ENCODE measurements at regions not wholly inside any gene's neighbourhood (a gene's known extent, or its start where the extent isn't known, plus 50 kb on each side); places are given as distances from the start of the nearest gene placed in this dataset.
"Not testable (repeated sequence)": the region's sequence is repeated elsewhere in the genome, so short reads cannot be mapped to it uniquely, and the experiment has no call there.

DNA sequence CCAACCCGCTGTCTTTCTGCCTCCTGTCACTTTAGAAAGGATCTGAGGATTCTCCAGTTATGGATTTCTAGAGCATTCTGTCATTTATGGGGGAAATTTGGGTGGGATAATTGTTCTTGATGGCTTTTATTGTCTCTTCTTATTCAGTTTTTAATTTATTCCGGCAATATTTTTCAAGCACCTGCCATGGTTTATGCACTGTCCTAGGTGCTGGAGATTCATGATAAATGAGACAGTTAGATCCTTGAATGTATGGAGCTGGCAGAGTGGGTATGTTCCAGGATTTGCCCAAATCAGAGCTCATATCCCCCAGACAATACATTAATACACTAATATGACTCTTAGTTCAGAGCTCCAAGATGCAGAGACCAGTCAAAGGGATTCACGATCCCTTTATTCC lies 146.8 kb upstream of the PRKCQ start:
- no peak for DNase-seq (ENCODE audit: low spot score)

DNA sequence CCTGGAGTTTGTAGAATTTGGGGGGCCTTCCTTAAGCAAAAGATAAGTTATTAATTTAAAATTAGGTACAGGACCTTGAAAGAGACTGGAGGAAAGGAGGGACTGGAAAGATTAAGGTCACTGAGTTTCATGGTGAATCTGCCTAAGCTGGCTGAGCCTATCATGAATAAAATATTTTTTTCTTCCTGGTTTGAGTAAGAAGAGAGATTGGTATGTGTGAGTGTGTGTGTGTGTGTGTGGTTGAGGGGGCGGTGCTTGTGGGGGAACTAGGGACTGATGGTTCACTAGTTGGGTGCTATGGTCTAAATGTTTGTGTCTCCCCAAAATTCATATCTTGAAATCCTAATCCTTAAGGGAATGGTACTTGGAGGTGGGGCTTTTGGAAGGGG lies 142.5 kb upstream of the PRKCQ start:
- no peak for DNase-seq (ENCODE audit: low spot score)

DNA sequence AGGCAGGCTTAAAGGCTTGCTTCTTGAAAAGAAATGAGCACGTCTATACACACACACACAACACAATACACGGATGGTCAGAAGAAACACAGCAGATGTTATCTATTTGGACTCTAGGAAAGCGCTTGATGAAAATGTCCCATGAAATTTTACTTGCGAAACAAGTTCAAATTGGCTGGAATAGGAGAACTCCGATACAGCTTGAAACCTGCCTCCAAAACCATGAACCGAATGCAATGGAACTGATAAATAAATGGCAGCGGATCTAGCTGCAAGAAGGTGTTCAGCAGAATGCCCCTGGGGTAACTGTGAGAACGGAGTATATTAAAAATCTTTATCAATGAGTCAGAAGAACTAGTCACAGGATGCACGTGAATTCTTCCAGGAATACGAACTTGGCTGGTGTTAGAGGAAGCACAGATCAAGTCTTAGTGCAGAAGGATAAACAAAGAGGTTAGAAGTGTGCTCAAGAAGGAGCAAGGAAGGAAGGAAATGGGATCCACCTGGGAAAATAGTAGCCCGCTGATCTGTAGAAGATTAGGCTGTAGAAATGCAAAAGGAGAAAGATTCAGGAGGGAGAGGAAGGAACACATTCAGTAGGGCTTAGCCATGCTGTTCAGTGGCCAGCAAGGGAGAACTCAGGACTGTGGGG lies 142.0 kb upstream of the PRKCQ start:
- DNase-seq (ENCODE audit: low spot score): no peak

DNA sequence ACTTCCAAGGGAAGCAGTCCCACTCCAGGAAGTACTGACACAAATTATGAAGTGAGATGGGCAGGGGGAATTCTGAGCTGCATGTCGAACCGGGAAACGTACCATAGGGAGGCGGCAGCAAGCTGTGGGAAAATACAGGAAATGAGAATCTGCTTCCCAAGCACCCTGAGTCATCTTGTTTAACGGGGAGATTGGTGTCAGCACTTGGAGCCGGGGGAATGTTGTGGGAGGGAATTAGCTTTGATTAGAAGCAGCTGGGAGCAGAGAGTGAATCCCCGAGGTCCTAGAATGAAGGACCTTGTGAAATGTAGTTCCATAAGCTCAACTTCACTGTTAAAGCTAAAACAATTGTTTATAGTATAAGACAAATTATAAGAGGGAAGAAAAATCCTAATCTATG lies 141.4 kb upstream of the PRKCQ start:
- no peak for DNase-seq (ENCODE audit: low spot score)

DNA sequence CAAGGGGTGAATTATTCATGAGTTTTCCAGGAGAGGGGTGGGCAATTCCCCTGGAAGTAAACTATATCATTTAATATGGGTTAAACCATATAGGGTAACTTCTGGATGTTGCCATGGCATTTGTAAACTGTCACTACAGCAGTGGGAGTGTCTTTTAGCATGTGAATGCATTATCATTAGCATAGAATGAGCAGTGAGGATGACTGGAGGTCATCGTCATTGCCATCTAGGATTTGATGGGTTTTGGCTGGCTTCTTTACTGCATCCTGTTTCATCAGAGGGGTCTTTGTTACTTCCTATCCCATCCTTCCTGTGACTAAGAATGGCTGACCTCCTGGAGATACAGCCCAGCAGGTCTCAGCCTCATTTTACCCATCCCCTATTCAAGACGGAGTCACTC lies 139.5 kb upstream of the PRKCQ start:
- no peak for DNase-seq (ENCODE audit: low spot score)

DNA sequence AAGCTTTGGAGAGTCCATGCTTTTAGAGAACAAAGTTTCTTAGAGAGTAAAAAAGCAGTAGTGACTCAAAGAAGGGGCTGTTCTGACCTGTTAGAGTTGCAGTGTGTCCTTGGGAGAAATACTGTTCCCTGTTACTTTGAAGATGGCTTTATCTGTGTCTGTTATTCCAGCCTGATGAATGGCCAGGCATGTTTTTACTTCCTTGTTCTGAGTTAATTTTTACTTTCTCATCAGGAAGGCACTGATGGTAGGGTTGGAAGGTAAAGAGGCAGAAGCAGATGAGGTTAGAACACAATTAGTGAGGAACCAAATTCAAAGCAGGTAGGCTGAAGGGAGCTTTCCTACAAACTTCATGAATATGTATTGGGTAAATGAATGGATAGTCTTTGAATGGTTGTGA lies 138.5 kb upstream of the PRKCQ start:
- DNase-seq (ENCODE audit: low spot score): no peak

DNA sequence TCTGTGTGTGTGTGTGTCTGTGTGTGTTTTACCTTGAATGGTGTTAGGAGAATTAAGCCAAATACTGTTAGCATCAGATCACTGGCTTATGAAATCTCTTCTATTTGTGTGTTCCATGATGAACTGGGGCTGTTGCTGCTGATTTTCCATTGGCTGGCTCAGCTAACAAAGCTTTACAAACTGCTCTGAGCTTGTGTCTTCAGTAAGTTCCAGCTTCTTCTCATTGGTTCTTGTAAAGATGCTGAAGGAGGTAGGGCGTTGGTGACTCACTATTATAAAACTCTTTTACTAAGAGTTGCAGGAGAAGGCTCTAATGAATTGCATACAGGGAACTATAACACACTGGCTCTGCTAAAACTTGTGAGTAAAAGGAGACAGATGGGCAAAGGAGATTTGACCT lies 136.4 kb upstream of the PRKCQ start:
- DNase-seq (ENCODE audit: low spot score): no peak

DNA sequence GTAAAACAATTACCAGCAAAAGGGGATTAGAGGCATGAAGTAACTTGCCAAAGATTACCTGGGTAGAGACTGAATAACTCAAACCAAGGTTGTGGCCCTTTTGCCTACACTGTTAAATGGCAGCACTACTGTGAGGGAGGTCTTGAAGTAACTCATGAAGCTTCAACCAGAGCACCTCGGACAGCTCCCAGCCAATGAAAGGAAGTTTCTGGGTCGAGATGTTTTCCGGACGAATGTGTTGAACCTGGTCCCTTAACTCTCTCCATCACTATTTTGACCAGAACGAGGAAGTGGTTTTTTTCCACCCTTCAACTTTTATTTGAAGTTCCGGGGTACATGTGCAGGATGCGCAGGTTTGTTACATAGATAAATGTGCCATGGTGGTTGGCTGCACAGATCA lies 133.6 kb upstream of the PRKCQ start:
- DNase-seq (ENCODE audit: low spot score): no peak

DNA sequence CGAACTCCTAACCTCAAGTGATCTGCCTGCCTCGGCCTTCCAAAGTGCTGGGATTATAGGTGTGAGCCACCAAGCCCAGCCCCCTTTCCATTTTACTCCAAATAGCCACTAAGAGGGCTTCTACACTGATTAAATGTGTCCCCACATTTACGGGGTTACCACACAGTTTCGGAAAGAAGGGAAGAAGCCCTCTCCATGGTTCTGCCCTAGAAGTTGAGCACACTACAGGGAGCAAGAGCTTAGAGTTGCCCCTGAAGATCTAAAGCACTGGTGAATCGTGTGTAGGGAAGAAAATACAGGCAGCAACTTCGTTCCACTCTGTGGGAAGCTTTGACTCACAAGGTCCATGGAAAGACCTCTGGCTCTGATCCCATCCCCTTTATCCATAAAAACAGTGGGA lies 133.0 kb upstream of the PRKCQ start:
- DNase-seq (ENCODE audit: low spot score): no peak

DNA sequence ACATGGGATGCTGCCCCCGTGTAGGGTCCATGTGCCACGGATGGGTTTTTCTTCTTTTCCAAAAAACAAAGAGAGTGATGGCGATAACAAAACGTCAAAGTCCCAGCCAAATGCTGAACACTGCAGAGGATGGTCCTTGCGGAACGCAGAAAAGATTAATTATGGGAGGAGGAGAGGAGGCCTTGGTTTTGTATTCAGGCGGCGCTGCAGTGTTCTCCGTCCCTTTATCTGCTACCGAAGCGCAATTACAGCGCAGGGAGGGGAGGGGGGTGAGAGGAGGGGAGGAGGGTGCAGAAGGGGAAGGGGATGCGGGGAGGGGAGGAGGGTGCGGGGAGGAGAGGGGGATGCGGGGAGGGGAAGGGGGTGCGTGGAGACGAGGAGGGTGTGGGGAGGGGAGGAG lies 131.8 kb upstream of the PRKCQ start:
- no peak for DNase-seq (ENCODE audit: low spot score)

DNA sequence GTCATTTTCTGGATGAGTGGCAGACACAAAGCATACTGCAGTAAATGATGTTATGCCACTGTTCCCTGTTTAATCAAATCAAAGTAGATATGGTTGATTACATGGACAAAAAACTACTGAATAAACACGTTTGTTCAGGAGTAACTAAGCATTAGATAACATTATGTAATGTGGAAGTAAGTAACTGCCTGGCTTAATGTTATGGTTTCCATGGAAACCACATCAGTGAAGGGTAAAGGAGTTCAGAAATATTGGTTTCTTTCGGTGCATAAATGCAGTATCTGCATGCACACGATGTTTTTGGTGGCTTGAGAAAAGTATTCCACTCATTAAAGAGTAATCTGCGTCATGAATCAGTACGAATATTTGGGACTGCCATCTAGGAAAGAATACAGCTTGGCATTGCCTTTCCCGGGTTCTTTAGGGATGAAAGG lies 131.3 kb upstream of the PRKCQ start:
- DNase-seq (ENCODE audit: low spot score): no peak

DNA sequence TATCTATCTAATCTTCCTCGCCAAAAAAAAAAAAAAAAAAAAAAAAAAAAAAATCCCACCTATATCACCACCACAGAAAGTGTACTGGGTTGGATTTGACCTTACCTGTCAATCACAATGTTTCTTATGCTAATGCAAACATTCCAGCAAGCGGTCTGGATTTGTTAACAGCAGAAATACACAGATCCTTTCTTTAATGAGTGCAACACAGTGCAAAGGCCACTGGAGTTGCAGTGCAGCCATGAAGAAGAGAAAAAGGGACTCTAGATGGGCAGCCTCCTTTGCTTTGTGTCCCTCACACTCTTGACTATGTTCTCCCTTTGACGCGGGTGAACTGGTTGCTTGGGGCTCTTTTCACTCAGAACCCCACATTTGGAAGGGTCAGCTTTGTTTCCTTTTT lies 127.3 kb upstream of the PRKCQ start:
- DNase-seq (ENCODE audit: low spot score): no peak

DNA sequence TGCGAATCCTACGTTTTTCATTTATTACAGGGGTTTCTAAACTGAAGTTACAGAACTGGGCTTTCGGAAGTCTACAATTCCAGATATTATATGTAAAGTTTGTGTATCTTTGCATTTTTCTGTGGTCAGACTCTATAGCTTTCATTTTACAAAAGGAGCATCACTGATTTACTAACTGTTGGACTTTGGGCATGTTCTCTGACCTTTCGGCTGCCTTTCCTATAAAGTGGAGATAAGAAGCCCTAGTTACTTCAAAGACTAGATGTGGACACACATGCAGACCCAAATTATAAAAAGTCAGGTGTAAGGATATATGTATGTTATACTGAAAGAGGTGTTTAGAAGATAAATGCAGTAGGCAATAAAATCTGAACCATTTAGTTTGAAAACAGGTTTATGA lies 126.6 kb upstream of the PRKCQ start:
- DNase-seq (ENCODE audit: low spot score): no peak

DNA sequence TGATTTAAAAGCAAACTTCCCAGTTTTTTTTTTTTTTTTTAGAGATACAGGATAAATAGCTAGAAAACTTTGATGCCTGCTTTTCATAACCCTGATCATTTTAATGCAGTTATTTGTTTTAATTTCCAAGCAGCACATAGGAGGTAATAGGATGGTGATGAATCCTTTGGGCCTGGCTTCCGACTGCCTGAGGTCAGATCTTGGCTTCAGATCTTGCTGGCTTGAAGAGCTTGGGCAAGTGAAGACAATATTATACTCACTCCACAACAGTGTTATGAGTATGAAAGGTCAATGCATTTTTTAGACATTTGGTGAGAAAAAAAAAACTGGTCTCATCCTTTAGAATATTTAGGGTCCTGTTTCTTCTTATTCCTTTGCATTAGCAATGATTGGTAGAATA lies 124.8 kb upstream of the PRKCQ start:
- DNase-seq (ENCODE audit: low spot score): no peak

DNA sequence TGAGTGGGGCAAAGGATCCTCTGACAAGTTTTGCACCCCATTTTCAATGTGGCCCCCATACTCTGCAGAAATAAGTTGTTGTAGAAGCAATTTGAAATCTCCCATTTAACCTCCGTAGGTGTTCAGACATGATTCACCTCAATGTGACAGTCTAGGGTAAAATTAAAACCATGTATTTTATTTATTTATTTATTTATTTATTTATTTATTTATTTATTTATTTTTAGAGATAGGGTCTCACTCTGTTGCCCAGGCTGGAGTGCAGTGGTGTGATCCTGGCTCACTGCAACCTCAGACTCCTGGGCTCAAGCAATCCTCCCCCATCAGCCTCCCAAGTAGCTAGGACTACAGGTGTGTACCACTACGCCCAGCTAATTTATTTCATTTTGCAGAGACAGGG lies 122.8 kb upstream of the PRKCQ start:
- DNase-seq (ENCODE audit: low spot score): not testable (repeated sequence)

DNA sequence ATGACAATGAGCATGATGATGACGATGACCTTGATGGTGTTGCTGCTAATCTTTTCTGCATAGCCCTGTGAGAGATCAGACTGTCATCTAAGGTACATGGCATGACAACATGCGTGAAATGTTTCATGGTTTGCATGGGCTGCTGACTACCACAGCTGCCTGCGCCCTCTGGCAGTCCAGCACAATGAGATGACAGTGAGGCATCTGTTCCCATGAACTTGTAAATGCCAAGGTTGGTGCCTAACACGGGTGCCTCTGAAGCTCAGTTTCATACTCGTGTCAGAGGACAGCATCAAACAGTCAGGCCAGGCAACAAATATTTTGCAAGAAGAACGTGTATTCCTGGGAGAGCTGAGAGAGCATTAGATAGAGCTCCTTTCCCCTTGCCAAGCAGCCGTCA lies 122.0 kb upstream of the PRKCQ start:
- no peak for DNase-seq (ENCODE audit: low spot score)

DNA sequence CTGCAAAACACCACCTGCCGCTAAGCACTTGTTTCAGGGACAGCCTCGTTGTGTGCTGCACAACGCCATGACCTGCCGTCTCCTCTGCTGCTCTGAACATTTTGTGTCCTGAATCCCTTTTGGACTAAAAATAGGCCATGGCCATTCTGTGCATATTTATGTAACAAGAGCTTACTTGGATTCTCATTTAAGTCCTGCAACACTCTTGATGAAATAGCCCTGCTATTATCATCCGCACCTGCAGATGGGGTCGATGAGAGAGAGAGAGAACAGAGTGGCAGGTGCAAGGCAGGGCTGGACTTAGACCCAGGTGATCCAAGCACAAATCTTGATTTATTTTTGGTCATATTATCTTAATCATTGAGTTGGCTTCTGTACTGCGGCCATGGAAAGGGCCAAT lies 121.2 kb upstream of the PRKCQ start:
- no peak for DNase-seq (ENCODE audit: low spot score)

DNA sequence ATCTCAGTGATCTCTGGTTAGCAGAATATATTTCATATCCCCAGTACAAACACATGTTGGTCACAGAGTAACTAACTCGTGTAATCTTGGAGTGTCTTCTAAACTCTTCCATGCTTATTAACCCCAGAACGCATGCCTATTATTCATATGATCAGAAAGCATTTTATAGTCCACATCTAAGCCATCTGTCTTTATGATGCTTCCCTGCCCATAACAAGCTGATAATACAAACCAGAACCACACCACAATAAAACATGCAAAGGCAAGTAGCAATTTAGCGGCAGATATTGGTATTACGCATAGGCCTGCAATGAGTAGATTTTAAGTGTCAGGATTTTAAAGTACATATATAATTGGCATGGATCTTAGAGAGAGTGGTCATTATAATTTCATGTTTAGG lies 120.0 kb upstream of the PRKCQ start:
- no peak for DNase-seq (ENCODE audit: low spot score)

DNA sequence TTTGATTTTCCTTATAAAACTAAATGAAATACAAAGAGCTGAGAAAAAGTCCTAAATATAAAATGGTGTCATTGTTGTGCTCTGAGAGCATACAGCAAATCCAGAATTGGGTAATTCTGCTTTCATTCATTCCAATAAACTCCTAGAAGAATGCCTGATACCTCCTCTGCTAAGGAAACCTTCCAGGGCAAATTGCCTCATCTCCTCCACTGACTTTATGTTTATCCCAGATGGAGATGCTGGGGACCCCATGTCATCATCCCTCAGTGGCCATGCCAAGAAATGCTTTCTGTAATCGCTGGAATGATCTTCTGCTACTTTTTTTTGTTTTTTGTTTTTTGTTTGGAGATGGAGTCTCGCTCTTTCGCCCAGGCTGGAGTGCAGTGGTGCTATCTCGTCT lies 119.3 kb upstream of the PRKCQ start:
- DNase-seq (ENCODE audit: low spot score): no peak

DNA sequence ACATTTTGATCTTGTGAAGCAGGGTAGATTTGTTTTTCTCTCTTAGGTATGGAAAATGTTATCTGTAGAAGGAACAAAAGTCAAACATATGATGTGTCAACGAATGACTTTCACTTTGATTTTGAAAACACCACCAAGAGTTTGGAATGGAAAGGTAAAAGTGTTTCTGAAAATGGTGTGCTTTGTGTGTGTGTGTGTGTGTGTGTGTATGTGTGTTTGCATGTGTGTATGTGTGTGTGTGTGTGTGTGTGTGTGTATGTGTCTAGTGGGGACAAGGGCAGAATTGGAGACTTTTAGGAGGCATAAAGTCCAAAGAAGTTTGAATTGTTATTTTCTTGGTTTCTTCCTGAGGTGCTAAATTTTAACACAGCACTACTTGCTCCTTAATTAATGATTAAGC lies 115.4 kb upstream of the PRKCQ start:
- DNase-seq (ENCODE audit: low spot score): no peak

DNA sequence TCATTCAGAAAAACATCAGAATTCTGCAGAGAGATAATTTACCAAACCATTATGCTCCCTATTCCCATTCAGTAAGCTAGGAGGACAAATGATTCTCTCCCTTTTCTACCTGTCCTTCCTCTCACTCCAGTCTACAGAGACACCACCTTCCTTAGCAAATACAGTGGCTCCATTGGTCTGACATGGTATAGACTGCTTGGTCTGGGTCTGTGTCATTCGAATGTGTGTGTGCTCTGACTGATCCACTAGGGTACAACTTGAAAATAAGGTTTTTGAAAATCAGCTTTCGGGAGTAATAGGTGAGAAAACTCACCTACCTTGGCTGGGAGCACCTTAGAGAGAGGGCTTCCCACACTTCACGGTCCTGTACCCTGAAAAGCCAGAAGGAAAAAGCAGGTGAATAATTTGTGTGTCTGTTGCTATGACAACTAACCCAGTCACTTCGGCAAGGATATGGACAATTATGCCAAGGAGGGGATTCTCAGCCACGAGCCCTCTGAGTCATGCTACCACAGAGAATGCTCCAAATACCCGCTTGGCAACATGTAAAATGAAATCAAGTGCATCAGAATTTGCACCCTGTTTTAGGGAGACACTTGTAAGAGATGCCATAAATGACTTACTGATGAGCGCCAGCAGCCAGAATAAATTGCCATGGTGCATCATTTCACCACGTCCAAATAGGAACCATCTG lies 114.5 kb upstream of the PRKCQ start:
- DNase-seq (ENCODE audit: low spot score): no peak

DNA sequence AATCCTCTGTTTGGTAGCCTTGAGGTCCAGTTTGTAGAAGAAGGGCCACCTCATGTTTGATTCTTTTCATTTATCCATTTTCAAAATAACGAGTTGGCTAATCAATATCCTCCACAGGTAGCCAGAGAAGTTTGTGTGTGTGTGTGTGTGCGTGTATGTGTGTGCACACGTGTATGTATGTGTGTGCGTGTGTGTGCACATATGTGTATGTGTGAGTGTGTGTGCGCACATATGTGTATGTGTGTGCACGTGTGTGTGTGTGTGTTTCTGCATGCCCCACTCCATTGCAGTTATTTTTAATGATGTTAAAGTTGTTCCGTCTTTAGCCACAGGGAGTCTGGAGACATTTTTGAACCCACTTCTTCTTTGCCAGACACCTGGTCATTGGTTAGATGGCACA lies 112.8 kb upstream of the PRKCQ start:
- no peak for DNase-seq (ENCODE audit: low spot score)

DNA sequence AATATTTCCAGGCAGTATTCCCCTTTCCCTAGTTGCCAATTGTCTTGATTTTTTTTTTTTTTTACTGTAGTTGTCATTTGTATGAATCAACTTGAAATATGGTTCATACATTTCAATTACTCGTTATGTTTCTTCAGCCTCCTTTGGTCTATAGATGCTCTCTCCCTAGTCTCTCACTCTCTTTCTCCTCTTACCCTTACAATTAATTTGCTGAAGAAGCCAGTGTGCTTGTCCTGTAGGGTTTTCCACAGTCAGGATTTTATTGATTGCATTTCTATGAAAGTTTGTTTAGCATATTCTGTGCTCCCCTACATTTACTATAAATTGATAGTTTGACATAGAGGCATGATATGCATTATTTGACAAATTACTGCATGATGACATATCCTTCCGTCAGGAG lies 112.0 kb upstream of the PRKCQ start:
- DNase-seq (ENCODE audit: low spot score): no peak

DNA sequence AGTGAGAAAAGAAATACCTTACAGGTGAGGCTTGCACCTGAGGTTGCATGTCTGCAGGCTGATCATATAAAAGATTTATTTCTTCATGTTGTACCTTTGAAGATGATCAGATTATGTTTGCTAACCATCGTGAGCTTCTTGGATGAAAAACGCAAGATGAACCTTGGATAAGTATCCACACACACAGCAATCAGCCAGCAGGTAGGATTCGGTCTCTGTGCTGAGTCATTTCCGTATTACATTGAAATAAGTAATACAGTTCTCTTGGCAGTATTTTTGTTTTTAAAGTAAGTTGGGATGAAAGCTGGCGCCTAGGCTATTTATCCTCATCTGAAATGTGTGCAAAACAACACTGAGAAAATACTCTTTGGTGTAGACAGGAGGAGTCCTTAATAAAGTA lies 109.0 kb upstream of the PRKCQ start:
- DNase-seq (ENCODE audit: low spot score): no peak

All from CD4-positive, alpha-beta T cell treated with Interleukin-6 at 100 ng/mL for 8 hours (primary cell).